ENCODE measurements at regions not wholly inside any gene's neighbourhood (a gene's known extent, or its start where the extent isn't known, plus 50 kb on each side); places are given as distances from the start of the nearest gene placed in this dataset.

- TF ChIP-seq, protein P1, sequence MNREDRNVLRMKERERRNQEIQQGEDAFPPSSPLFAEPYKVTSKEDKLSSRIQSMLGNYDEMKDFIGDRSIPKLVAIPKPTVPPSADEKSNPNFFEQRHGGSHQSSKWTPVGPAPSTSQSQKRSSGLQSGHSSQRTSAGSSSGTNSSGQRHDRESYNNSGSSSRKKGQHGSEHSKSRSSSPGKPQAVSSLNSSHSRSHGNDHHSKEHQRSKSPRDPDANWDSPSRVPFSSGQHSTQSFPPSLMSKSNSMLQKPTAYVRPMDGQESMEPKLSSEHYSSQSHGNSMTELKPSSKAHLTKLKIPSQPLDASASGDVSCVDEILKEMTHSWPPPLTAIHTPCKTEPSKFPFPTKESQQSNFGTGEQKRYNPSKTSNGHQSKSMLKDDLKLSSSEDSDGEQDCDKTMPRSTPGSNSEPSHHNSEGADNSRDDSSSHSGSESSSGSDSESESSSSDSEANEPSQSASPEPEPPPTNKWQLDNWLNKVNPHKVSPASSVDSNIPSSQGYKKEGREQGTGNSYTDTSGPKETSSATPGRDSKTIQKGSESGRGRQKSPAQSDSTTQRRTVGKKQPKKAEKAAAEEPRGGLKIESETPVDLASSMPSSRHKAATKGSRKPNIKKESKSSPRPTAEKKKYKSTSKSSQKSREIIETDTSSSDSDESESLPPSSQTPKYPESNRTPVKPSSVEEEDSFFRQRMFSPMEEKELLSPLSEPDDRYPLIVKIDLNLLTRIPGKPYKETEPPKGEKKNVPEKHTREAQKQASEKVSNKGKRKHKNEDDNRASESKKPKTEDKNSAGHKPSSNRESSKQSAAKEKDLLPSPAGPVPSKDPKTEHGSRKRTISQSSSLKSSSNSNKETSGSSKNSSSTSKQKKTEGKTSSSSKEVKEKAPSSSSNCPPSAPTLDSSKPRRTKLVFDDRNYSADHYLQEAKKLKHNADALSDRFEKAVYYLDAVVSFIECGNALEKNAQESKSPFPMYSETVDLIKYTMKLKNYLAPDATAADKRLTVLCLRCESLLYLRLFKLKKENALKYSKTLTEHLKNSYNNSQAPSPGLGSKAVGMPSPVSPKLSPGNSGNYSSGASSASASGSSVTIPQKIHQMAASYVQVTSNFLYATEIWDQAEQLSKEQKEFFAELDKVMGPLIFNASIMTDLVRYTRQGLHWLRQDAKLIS (CRISPR knock-in tag; IDR thresholded peaks at IDR 0.05; ENCODE audit: borderline replicate concordance), result no peak
- TF ChIP-seq ZNF263 (CRISPR knock-in tag; IDR thresholded peaks at IDR 0.05; ENCODE audit: low read depth), result no peak
Observed at GRCh38 chrX:22392133-22392948, 119.6 kb downstream of the CBLL2 start.

Measured in WTC11 (cell line).